Left renal cortex interstitium (tissue), 4 donors: ENCODE measurements at regions not wholly inside any gene's neighbourhood (a gene's known extent, or its start where the extent isn't known, plus 50 kb on each side); places are given as distances from the start of the nearest gene placed in this dataset.
"Not testable (repeated sequence)": the region's sequence is repeated elsewhere in the genome, so short reads cannot be mapped to it uniquely, and the experiment has no call there.

ENCODE experiments used
- DNase-seq, 4 donors: peaks; one replicate each; pipeline ENCODE4 v3.0.0-alpha.2; 2013; ENCODE audit warnings: low read depth in 4 of 4, low spot score in 2 of 4, missing footprints in 1 of 4

DNA sequence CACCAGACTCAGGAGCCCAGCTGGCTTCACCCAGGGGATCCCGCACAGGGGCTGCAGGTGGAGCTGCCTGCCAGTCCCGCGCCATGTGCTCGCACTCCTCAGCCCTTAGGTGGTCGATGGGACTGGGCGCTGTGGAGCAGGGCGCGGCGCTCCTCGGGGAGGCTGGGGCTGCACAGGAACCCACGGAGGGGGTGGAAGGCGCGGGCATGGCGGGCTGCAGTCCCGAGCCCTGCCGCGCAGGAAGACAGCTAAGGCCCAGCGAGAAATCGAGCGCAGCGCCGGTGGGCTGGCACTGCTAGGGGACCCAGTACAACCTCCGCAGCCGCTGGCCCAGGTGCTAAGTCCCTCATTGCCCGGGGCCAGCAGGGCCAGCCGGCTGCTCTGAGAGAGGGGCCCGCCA, 202.9 kb downstream of the SPANXN4 start:
- DNase-seq, result not testable (repeated sequence)

DNA sequence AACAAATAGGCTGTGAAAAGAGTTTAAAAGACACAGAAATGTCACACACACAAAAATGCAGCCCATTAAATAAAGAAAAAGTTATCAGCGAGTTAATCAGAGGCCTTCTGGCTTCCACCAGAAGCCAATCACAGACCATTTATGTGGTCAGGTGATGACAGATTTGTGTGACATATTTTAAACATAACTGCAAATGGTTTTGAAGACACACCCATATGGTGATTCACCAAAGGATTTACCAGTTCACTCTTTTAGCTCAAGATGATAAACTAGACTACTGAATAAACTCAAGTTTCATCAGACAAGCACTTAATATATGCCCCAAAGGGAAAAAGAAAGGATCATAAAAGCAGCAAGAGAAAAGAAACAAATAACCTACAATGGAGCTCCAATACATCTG, 181.2 kb downstream of the SPANXN4 start:
- no peak for DNase-seq

DNA sequence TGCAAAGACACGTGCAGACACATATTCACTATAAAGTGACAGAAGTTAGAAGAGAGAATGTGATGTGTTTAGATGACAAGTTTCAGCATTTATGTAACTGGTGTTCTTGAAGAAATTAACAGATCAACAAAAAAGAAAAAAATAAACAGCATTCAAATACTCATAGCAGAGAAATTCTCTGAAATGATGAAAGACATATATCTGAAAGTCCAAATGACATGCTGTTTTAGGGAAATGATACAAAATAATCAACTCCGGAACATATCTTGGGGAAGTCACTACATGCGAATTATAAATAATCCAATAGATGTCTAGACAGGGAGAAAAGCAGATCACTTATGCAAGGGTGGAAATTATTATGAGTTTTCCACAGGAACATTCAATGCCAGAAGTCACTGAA, 146.0 kb downstream of the SPANXN4 start:
- DNase-seq, result no peak

DNA sequence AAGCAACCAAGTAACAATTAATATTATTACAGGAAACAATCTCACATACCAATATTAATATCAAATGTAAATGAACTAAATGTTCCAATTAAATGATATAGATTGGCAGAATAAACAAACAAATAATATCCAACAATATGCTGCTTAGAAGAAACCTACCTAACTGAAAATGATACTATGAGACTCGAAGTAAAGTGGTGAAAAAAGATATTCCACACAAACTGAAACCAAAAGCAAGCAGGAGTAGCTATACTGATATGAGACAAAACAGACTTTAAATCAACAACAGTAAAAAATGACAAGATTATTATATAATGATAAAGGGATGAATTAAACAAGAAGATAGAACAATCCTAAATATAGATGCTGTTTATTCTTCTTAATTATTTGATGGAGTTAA, 140.1 kb downstream of the SPANXN4 start:
- DNase-seq, result no peak

DNA sequence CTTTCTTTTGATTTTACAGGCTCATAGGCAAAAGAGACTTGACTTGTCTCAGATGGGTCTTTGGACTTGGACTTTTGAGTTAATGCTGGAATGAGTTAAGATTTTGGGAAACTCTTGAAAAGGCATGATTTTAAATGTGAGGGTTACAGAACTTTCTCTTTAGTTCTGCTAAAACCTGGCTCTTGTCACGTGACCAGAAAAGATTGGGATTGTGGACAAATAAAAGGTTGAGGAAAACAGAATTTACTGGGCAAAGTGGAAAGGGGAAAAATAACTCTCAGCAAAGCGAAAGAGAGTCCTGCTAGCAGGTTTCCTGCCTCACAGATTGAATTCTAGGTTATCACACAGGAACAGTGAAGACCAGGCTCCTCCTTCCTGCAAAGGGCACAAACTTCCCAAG, 114.0 kb downstream of the SPANXN4 start:
- DNase-seq, result no peak

DNA sequence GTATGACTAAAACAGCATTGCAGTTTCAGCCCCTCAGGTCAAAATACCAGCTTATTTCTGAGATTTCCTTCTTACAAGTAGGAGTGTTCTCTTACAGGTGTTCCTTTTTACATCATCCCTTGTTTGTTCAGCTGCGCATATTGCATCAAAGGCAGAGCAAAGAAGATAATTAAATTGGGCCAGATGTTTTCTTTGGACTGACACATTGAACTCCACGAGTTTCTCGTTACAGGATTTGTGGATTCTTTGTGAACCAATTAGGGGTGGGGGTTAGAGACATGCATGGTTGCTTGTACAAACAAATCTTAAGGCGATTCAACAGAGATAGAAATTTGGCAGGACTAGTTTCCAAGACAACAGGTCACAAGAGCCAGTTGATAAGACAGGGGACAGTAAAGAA, 95.7 kb downstream of the SPANXN4 start:
- DNase-seq, result peak in 3 of 4 donors; percentile 23 to 24 (median 23)

DNA sequence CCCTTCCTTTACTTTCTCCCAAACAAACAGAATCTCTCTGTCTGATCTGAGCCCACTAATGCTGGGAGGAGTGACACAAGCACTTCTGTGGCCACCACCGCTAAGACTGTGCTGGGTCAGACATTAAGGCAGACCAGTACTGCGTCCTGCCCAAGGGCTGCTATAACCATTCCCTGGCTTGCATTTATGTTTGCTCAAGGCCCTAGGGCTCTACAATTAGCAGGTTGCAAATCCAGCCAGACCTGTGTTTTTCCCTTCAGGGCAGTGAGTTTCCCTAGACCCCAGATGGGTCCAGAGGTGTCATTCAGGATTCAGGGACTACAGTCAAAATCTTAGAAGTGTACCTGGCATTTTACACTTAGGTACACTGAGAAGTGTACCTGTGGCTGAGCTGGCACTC, 89.7 kb downstream of the SPANXN4 start:
- DNase-seq, result no peak

DNA sequence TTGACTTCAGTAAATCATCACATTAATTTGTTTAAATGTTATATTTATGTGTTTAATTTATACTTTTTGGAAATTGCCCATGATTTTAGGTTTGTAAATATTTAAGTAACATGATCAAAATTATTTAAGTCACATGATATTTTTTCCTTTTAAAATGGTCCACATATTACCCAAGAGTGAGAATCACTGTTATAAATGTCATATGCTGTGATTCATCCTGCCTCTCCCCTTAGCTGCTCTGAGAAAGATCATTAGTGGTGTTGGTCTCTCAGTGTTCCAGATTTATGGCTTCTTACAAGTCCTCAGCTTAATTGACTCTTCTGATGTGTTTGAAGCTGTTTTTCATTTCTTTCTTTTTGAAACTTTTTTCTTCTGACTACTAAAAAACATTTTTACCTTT, 70.1 kb downstream of the SPANXN4 start:
- DNase-seq, result no peak

DNA sequence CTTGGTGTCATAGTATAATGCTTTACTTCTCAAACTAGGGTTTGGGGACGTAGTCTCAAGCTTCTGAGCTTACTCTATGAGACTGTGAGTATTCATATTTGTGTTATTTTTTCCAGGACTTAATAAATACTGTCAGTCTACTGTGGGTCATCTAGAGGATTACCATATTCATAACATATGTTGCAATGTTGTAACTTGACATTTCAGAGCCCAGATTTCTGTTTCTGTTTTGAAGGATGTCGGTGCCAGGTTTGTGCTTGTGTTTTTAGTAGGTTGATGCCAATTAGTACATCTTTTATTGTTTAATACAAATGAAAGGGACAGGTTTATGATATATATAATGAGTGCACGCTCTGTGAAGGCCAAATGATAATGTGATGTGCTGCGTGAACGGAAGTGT, 69.6 kb downstream of the SPANXN4 start:
- no peak for DNase-seq

DNA sequence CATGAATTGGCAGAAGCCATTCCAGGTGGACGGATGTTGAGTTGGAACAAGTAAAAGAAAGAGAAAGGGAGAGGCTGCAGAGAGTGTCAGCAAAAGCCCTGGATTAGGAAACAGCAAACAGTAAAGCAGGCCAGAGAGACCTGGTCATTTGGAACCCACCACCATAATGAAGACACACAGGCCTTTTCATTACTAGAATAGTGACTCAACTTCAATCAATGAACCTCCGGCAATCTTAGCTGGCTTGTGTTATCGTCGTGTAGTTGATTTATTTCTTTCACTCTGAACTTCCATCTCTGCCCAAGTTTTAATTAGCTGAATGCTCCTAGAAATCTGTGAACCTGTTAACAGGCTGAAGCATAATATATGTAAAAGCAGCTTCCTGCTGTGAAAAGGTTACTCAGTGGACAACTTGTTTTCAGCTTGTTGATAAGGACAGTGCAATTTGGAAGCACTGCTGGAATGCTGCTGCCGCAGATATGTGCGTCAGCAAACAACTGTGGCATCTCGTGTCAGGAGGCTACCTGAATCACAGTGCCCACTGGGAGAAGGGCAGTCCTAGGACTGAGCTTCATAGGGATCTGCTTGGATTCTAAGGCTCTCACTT, 68.8 kb downstream of the SPANXN4 start:
- DNase-seq, result no peak
